ENCODE measurements at regions not wholly inside any gene's neighbourhood (a gene's known extent, or its start where the extent isn't known, plus 50 kb on each side); places are given as distances from the start of the nearest gene placed in this dataset.

GRCh38 chr9:108109927-108110690, 620.5 kb upstream of the KLF4 start (continued):
- no peak for TF ChIP-seq HNF1A (IDR thresholded peaks at IDR 0.05; ENCODE audit: low read depth)
- TF ChIP-seq HNF1A (CRISPR knock-in tag; IDR thresholded peaks at IDR 0.05; ENCODE audit: borderline replicate concordance) = no peak
- TF ChIP-seq NCOA2 (CRISPR knock-in tag; IDR thresholded peaks at IDR 0.05) = no peak
- TF ChIP-seq THAP8 (CRISPR knock-in tag; IDR thresholded peaks at IDR 0.05; ENCODE audit: borderline replicate concordance) = no peak
- TF ChIP-seq KMT2A (CRISPR knock-in tag; IDR thresholded peaks at IDR 0.05) = no peak

GRCh38 chr9:108108852-108109448, 619.4 kb upstream of the KLF4 start:
- Histone ChIP-seq H3K27me3 (ENCODE audit: control insufficient read depth in 1 of 2, insufficient read depth in 2 of 2, low read length in 2 of 2) (no peaks in the 10 kb centered on the region), H3K9me3 (ENCODE audit: low read length) (no peaks in the 10 kb centered on the region), H3K4me2 (ENCODE audit: low read depth, low read length) (no peak overlapping the region), H3K36me3 (replicated peaks in 1 of 2; ENCODE audit: control insufficient read depth in 1 of 2, insufficient read depth in 2 of 2, low read length in 2 of 2) (no peaks in the 10 kb centered on the region), H2AFZ (ENCODE audit: low read length) (no peak overlapping the region), H3K4me1 (ENCODE audit: insufficient read depth, low read length) (peaks cover 14% of the 10 kb centered on the region), H3K27ac (ENCODE audit: extremely low read length, insufficient read depth, low read length) (no peak overlapping the region), H3K4me3 (replicated peaks in 1 of 3; ENCODE audit: insufficient read depth in 1 of 3, low read depth in 2 of 3, low read length in 3 of 3) (no peak overlapping the region), H3K9ac (ENCODE audit: insufficient read depth, low read depth, low read length) (no peak overlapping the region), H4K20me1 (ENCODE audit: insufficient read depth, low read length) (no peaks in the 10 kb centered on the region), H3K79me2 (ENCODE audit: insufficient read depth, low read length) (no peaks in the 10 kb centered on the region)
- no TSS peak for BruUV-seq (replicated peaks)
- ATAC-seq (peak; percentile 80), FAIRE-seq (no peak), DNase-seq (ENCODE audit: low spot score) (peak; percentile 52)
- intact Hi-C loops (cut with micrococcal nuclease; ENCODE audit: unreplicated experiment) (no loop called here), in situ Hi-C loops (cut with HindIII; ENCODE audit: extremely low pct_ligation_motif_present, low pct_unique_long_range_greater_than_20kb) (no loop called here)
- ChIA-PET CTCF (ENCODE audit: low intra/inter-chr PET ratio, low total read pairs) (no interaction called here), POLR2A (no interaction called here)
- 0% methylated on average over 2 of the region's 2 CpGs for WGBS (ENCODE audit: low lambda C conversion rate)
- TF ChIP-seq ZFP36L2 (CRISPR knock-in tag; IDR thresholded peaks at IDR 0.05) (no peak), GATAD2A (CRISPR knock-in tag; IDR thresholded peaks at IDR 0.05) (no peak), ATF7 (IDR thresholded peaks at IDR 0.05) (no peak), ATF7 (CRISPR knock-in tag; IDR thresholded peaks at IDR 0.05) (no peak), ZNF776 (CRISPR knock-in tag; IDR thresholded peaks at IDR 0.05) (no peak), GPN1 (CRISPR knock-in tag; IDR thresholded peaks at IDR 0.05; ENCODE audit: borderline replicate concordance) (no peak), KAT2B (IDR thresholded peaks at IDR 0.05; ENCODE audit: borderline replicate concordance, low read depth, low read length) (no peak), ATF2 (CRISPR knock-in tag; IDR thresholded peaks at IDR 0.05) (no peak), ZNF788 (CRISPR knock-in tag; IDR thresholded peaks at IDR 0.05; ENCODE audit: borderline replicate concordance) (no peak), ZUFSP (CRISPR knock-in tag; IDR thresholded peaks at IDR 0.05; ENCODE audit: borderline replicate concordance) (no peak), HDAC6 (IDR thresholded peaks at IDR 0.05; ENCODE audit: low read depth, low read length) (no peak)

Measured in HepG2 (cell line).